Occipital lobe (tissue), 1 donor: ENCODE measurements at regions not wholly inside any gene's neighbourhood (a gene's known extent, or its start where the extent isn't known, plus 50 kb on each side); places are given as distances from the start of the nearest gene placed in this dataset.
"Not testable (repeated sequence)": the region's sequence is repeated elsewhere in the genome, so short reads cannot be mapped to it uniquely, and the experiment has no call there.

Source experiments
- DNase-seq: peaks from one replicate; lab custom pipeline; 2025; lab: John Stamatoyannopoulos, UW

DNA sequence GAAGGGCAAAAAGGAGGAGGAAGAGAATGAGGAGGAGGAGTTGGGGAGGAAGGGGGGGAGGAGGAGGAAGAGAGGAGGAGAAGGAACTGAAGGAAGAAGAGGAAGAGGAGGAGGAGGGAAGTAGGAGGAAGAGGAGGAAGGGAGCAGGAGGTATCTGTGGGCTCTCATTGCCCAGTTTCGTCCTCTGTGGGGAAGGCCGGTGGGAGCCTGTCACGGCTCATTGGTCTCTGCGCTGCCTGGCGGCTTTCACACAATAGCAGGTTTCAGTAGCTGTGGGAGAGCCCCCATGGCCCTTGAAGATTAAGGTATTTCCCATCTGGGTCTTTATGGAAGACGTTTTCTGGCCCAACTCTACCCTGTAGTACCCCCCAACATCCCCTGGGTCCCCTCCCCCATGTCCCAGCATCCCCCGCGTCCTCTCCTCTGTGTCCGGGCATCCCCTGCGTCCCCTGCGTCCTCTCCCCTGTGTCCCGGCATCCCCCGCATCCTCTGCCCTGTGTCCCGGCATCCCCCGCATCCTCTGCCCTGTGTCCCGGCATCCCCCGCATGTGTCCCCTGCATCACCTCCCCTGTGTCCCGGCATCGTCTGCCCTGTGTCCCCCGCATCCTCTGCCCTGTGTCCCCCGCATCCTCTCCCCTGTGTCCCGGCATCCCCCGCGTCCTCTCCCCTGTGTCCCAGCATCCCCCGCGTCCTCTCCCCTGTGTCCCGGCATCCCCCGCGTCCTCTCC, 278.2 kb upstream of the SFSWAP start:
- no peak for DNase-seq

DNA sequence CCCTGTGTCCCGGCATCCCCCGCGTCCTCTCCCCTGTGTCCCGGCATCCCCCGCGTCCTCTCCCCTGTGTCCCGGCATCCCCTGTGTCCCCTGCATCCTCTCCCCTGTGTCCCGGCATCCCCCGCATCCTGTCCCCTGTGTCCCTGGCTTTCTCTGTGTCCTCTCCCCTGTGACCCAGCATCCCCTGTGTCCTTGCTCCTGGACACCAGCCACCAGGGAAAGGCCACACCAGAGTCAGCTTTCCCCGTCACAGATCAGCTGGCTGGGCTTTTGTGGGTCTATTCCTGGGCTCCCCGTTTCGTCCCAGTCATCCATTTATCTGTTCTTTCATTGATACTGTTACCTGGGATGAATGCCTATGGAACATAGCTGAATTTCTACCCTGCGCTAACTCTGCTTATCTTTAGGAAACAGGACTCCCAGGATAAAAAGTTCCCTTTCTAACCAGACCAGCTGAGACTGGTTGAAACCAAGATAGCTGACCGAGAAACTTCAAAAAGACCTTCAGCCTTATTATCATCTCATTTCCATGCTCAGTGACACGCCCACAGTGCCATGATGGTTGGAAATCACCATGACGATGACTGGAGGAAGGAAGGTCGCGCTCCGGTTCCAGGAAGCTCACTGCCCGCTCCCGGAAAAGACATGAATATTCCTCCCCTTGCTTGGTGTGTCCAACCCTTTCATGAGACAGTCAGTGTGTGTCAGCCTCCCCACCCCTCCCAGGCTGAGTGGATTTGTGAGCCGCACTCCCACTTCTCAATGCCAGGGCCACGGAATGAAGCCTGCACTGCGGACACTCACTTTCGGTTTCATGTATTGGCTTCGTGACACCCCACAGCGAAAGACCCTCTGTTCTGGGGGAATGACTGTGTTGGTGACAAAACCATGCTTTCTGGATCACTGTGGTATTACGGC, 276.4 kb upstream of the SFSWAP start:
- DNase-seq: no peak

DNA sequence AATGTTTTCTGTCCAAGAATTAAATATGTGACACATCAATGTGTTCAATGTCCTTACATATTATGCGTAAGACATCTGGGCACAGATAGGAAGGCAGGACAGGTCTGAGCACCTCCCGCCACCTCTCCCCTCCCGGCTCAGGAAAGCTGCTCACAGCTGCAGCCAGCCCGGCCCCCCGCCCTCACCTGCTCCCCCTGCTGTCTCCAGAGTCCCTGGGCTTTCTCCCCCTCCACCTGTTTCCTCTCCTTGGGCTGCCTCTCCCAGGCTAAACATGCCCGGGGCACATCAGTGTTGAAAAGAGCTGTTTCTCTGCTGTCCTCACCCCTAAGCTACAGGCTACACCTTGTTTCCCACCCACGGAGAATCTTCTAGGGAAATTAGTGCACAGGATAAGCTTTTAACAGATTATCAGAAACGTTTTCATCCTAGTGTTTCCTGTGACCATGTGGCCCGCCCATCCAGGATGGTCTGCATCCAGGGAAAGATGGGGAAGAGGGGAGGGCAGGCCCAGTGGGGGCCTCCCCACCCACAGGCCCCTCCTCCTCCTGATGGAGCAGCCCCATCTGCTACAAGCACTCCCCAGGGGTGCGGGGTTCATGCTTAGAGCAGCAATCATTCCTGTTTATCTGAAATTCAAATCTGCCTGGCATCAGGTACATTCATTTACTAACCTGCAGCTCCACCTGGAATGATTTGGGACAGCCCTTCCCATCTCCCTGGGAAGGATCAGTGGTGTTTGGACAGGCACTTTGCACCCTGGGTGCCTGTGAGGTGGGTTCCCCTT, 273.8 kb upstream of the SFSWAP start:
- DNase-seq: no peak

DNA sequence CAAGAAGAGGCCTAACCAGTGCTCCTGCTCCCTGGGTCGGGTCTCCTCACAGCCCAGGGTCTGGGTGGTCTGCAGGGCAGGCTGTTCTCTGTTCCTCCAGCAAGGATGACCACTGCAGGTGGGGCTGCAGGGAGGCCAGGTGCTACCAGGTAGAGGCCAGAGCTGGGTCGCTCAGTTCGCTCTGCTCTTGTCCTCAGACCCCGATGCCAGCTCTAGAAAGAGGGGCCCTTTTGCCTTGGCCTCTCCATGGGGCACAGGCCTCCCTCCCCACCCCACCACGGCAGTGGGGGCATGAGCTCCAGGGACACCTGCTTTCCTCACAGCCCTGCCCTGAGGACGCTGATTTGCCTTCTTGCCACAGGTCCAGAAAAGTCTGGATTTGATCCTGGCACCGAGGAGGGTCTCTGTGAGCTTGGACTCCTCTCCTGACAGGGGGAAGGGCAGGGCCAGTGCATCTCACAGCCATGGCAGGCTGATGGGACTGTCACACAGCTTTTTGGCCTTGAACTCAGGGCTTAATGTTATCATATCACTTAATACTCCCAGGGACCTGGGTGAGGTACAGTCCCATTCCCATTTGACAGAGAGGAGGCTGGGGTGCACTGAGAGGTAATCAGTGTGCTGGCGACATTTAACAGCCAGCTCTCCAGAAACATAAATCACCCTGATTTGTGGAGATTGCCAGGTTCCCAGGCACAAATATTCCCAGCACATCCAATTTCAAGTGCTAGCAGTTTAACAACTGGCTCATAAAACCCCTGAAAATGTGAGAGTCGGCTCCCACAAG, 273.0 kb upstream of the SFSWAP start:
- no peak for DNase-seq

DNA sequence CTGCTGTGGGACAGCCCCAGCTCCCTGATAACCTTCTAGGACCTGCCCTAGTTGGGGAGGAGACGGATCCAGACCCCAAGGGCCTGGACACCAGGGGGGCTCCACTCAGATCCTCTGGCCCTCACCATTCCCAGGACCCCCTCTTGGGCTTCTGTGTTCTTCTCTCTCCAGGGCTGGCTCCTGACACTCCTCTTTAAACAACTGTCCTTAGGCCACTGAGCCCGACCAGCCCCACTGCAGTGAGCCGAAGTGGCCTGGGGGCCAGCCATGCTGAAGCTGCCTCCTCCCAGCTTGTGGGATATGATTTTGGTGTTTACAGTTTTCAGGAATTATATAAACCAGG, 272.4 kb upstream of the SFSWAP start:
- not testable (repeated sequence) for DNase-seq

DNA sequence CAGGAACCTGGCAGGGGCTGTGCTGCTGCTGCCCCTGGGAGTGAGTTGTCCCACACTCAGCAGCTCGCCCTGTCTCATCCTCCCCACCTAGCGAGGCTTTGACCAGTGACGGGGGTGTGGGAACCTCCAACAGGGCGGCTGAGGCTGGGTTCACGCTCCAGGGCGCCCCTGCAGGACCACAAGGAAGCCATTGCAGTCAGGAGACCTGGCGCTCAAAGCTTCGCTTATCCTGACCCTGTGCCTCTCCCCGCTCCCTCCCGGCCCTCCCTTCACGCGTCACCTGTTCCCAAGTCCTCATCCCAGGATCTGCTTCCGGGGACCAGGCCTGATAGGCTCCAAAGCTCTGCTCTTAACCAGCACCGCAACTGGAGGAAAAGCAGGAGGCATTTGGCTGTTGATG, 272.0 kb upstream of the SFSWAP start:
- no peak for DNase-seq

DNA sequence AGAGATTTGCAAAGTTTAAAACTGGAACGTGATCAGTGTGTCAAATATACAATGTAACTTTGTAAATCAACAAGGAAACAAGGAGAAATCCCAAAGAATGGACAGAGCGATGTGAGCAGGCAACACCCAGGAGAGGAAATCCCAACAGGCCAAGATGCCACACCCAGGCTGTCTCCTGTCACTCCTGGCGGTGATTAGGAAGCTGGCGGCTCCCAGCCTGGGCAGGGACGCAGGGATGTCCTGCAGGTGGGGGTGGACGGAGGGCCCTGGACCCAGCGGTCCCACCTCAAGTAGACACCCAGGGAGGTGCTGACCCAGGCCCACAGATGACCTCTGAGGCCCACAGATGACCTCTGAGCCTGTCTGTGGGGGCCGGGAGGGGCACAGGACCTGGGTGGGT, 271.1 kb upstream of the SFSWAP start:
- DNase-seq: not testable (repeated sequence)

DNA sequence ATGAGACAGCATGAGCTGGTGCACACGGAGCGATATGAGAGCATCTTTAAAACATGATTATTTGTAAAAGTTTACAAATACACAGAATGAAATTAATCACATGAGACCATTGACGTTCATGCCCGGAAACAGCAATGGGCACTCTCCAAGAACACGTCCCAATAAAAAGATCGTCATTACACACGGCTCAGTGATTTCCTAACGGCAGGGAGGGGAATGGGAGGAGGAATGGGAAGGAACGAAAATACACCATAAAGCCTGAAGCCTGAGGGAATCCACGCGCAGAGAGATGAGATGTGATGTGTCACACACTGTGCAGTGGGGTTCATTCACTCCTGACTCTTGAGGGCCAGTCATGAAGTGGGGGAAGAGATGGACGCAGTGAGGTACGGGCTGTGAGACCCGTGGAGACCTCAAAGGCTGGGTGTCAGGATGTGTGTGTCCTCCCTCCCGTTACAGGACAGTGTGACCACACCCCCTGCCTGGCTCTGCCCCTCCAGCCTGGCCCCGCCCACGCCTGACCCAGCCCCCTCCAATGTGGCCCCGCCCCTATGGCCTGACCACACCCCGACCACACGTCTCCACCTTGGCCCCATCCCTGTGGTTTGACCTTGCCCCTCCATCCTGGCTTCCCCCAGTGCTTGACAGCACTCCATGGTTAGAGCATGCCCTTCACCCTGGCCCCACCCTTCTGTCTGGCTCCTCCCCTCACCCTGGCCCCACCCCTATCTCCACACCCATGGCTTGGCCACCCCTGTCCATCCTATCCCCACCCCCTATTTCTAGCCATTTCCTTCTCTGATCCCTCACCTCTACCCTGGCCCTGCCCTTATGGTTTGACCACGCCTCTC, 270.5 kb upstream of the SFSWAP start:
- DNase-seq: not testable (repeated sequence)

DNA sequence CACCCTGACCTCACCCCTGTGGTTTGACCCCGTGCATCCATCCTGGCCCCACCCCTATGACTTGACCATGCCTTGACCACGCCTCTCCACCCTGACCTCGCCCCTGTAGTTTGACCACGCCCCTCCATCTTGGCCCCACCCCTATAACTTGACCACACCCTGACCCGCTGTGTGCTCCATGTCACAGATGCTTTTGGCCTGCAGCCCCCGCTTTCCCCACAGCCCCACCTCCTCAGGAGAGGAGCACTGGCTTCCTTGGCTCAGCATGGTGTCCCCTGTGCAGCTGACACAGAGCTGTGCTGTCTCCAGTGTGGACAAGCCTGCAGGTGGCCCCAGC, 269.9 kb upstream of the SFSWAP start:
- DNase-seq: no peak

DNA sequence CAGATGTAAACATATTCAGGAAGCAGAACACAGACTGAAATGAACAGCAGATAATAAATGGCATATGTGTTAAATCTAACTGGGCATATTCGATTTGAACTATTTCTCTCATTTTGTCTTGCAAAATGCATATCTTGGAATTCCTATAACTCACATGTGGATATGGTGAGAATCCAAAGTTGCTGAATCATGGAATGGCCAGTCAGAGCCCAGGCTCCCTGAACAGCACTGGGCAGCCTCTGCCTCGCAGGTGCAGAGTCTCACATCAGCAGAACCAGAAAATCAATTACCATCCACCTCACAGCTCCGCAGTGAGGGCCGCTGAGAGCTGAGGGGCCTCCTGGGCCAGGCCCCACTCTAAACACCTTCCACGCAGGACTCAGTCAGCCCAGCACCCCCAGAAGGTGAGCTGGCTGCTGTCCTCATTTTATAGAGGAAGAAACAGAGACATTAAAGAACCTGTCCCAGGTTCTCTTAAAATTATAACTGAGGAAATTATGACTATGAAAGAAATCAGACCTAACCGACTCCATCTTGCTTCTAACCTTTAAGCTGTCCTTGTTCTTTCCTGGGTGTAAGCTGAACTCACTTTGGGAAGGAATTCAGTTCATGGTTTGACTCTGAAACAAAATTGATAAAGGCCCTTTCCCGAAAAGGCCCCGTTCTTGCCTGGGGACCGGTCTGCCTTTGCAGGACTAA, 269.1 kb upstream of the SFSWAP start:
- DNase-seq: no peak

DNA sequence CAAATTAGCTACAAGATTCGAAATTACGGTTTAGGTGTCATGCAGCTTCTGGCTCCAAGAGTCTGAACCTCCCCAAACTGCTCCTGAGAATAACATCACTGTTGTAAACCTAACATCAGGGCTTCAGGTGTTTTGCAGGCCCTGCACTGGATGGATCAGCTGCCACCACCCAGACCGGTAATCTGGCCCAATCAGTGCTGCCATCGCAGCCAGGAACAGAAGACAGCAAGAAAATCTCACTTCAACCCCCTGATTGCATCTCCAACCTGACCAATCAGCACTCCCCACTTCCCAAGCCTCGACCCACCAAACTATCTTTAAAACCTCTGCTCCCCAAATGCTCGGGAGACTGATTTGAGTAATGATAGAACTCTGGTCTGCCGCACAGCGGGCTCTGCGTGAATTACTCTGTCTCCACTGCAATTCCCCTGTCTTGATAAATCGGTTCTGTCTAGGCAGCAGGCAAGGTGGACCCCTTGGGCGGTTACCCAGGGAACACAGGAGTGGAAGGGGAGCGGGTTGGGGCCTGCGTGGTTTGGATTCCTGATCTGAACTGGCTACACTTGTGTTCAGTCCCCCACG, 268.5 kb upstream of the SFSWAP start:
- DNase-seq: no peak

DNA sequence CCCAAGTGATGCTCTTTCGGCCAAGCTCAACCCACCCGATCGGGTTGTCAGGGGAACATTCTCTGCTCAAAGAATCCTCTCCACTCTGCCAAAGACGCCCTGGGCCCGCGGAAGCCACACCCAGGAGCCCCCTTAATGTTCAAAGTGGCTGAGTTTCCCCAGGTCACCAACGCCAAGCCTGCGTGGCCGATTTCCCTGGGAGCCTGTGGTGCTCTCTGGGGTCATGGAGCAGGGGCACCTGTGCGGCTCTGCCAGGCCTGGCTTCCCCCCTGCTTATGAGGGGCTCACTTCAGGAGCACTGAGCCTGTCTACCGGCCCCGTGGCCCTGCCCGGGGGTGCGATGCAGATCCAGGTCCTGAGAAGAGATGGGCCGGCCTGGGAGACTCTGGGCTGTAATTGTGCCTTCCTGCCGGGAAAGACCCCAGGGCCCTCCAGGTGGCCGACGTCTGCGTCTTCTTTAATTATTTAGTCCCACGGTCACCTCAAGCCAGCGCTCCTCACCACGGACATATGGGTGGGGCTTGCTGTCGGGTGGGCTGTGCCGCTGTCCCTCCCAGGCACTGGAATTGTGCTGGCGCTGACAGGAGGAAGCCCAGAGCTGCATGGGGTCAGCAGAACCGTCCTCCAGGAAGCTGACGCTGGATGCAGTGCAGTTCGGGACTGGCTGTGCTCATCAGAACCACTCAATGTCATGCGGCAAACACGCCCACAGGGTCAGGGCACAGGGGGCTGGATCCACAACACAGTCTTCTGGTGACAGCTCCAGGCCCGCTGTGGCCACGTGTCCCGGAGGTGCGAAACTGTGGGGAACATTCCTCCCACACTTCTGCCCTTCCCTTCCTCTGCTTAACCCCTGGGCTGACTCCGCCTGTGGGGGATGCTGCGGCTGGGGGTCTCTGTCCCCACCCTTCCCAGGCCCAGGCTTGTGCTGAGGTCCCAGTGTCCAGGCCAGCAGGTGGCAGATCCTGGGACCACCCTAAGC, 267.6 kb upstream of the SFSWAP start:
- no peak for DNase-seq

DNA sequence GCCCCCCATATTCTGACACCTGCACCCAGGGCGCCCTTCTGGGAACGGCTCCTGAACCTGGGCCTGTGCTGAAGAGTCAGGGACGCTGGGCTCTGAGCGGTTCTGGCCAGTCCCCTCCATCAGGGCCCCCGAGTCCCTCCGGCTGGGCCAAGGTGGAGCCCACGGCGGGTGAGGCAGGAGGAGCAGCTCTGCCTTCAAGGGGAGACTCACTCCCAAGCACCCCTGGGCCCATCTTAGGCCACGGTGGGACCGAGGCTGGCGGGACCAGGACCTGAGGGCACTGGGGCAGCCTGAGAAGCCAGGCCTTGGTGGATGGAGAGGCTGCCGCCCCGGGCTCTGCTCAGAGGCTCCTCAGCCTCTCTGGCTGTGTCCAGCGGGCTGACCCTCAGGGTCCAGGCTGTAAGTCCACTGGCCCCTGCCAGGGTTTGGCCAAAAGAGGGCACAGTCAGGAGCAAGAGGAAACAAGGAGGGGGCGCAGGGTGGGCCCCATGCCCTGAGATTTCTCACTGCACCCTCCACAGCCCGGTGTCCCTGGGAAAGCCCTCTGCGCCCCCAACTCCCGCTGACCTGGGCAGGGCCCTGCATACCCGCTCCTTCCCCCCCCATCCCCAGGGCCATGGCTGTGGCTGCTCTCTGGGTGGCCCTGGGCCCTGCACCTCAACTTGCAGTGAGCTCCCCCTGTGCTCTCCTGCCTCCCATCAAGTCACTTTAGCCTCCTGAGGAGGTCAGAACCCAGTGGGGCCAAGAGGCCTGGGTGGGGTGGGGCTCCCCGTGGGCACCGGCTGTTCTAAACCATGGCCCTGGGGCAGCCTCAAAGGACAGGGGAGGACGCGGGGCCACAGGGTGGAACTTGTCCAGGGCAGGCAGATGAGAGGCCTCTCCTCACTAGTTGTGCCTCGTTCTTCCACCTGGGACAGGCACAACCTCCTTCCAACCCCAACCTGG, 266.4 kb upstream of the SFSWAP start:
- DNase-seq: no peak

DNA sequence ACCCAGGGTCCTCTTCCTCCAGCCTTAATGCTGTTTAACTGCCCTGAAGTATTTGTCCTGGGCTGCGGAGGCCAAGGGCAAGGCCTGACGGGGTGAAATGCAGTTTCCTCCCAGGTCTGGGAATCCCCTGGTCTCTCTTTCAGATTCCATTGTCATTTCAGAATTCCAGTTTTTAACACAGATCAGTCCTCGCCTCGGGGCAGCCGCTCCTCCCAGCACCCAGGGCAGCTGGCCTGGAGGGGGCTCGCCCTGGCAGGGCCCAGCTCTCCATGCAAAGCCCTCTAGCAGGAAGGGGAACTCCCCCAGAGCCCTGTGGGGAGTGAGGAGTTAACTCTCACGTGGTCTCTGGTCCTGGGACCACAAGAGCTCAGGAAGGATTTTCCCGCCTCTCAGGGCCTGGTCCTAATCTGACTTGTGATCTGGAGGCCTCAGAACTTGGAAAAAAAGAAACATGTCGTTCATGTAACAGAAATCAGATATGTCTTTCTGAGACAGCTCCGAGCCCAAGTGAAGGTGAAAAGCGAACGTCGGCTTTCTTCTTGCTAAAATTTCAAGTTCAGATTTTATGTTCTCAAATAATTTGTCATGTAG, 265.6 kb upstream of the SFSWAP start:
- DNase-seq: no peak

DNA sequence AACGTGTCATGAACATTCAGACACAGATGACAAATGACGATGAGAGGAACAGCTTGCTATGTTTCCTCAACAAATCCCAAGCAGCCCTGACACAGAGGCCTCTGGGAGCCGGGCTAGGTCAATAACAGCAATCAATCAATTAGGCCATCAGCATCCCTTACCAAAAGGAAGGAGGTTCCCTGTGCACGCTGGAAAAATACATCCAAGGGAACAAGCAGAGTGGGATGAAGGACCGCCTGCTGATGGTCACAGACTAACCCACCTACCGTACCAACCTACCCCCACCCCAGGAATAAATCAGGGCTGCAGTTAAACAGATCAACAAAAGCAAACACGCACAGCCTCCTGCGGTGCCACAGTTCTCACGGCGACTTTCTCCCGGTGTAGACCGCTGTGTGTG, 265.1 kb upstream of the SFSWAP start:
- DNase-seq: no peak

DNA sequence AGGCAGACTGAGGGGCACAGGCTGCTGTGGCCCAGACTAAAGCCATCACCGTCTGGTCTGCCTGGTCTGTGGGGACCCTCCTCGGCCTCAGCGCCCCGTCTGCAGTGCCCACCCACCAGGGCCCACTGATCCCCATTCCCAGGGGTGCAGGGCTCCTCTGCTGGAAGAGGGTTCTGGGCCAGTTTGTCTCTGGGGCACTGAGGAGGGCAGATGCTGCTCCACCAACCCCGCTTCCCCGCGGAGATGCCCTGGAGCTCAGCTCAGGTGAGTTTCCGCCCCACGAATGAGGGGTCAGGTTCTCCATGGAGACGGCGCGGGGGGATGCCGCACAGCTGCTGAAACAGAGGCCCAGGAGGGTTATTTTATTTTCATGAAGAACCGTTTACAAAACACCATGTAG, 263.3 kb upstream of the SFSWAP start:
- not testable (repeated sequence) for DNase-seq
